OCI-LY1 (cell line): ENCODE measurements at regions not wholly inside any gene's neighbourhood (a gene's known extent, or its start where the extent isn't known, plus 50 kb on each side); places are given as distances from the start of the nearest gene placed in this dataset.

Source experiments
- H2AFZ ChIP-seq: fragments of 200-600 bp; sonication (generic), shearing (Covaris generic); 2 replicates; pipeline ENCODE4 v1.6.0; 2014; ENCODE audit warnings: antibody characterized with exemption, mild to moderate bottlenecking, low read length
- H3F3A ChIP-seq: fragments of 200-600 bp; sonication (generic), shearing (Covaris generic); 2 replicates; pipeline ENCODE4 v1.6.0; 2014; ENCODE audit warnings: mild to moderate bottlenecking, antibody characterized with exemption, low read length, moderate library complexity; ENCODE audit not compliant: insufficient read depth
- H3K27ac ChIP-seq: fragments of 200-600 bp; sonication (generic); 2 replicates; pipeline ENCODE4 v1.5.1; 2014; ENCODE audit warnings: low read length, mixed run types, mild to moderate bottlenecking, low read depth; ENCODE audit not compliant: poor library complexity, severe bottlenecking
- H3K27me3 ChIP-seq: fragments of 200-600 bp; sonication (generic); 2 replicates; pipeline ENCODE4 v1.6.0; 2014; ENCODE audit warnings: antibody characterized with exemption, mild to moderate bottlenecking, low read length, moderate library complexity; ENCODE audit not compliant: insufficient read depth
- H3K36me3 ChIP-seq: fragments of 200-600 bp; sonication (generic); 2 replicates; pipeline ENCODE4 v1.6.1; 2014; ENCODE audit warnings: mild to moderate bottlenecking, antibody characterized with exemption, low read length, moderate library complexity, mixed read lengths; ENCODE audit not compliant: insufficient read depth
- H3K4me1 ChIP-seq: fragments of 200-600 bp; sonication (generic); 2 replicates; pipeline ENCODE4 v1.5.1; 2014; ENCODE audit warnings: mild to moderate bottlenecking, low read length, moderate library complexity; ENCODE audit not compliant: insufficient read depth, severe bottlenecking
- H3K4me2 ChIP-seq: fragments of 200-600 bp; sonication (generic), shearing (Covaris generic); 2 replicates; pipeline ENCODE4 v1.6.1; 2014; ENCODE audit warnings: low read length
- H3K4me3 ChIP-seq: fragments of 200-600 bp; sonication (generic); 2 replicates; pipeline ENCODE4 v1.5.1; 2014; ENCODE audit warnings: low read length, low read depth, mild to moderate bottlenecking, mixed read lengths; ENCODE audit not compliant: poor library complexity, severe bottlenecking
- H3K79me2 ChIP-seq: fragments of 200-600 bp; shearing (Covaris generic); 2 replicates; pipeline ENCODE4 v1.6.1; 2016; ENCODE audit warnings: mixed run types, low read length, mixed read lengths; ENCODE audit not compliant: insufficient read depth
- H3K9ac ChIP-seq: fragments of 200-600 bp; sonication (generic), shearing (Covaris generic); 2 replicates; pipeline ENCODE4 v1.6.1; 2014; ENCODE audit warnings: mild to moderate bottlenecking, low read length, mixed read lengths
- H3K9me2 ChIP-seq: fragments of 200-600 bp; sonication (generic), shearing (Covaris generic); 2 replicates; pipeline ENCODE4 v1.6.1; 2014; ENCODE audit warnings: low read depth, mild to moderate bottlenecking, low read length, mixed read lengths
- H3K9me3 ChIP-seq: fragments of 200-600 bp; shearing (Covaris generic); 2 replicates; pipeline ENCODE4 v1.6.1; 2014; ENCODE audit warnings: low read length, mixed read lengths
- H4K20me1 ChIP-seq: fragments of 200-600 bp; sonication (generic), shearing (Covaris generic); 2 replicates; pipeline ENCODE4 v1.6.0; 2016; ENCODE audit warnings: mild to moderate bottlenecking, low read length; ENCODE audit not compliant: insufficient read depth
- EZH2 ChIP-seq: fragments of 200-600 bp; sonication (generic), shearing (Covaris generic); IDR thresholded peaks from 2 replicates; pipeline ENCODE4 v1.8.0; 2017; ENCODE audit warnings: borderline replicate concordance, mixed run types, mild to moderate bottlenecking, antibody characterized with exemption, low read length, moderate library complexity, mixed read lengths
- TF ChIP-seq, protein P1 (sequence below): fragments of 200-600 bp; sonication (generic), shearing (Covaris generic); IDR thresholded peaks from 2 replicates; pipeline ENCODE4 v1.5.1; 2017; ENCODE audit warnings: mild to moderate bottlenecking, antibody characterized with exemption, low read length, moderate library complexity, mixed read lengths

DNA sequence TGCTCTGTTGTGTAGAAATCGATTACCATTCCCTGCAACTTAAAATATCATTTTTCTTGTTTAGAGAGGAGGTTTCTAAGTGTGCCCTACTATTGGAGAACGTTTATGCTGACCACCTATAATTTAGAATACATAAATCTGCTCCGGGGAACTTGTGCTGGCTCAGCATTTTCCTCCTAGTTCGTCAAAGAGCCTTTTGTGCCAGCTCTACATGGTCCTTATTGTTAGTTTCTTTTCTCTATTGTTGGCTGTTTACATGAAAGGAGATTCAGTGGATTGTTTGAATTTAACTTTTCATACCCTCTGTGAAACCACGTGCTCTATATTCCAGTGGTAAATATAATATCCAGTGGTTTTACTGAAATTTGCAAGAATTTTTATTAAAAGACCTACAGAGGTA, 53.4 kb upstream of the ATP8A1 start:
- no peaks in the 10 kb centered on the region for H3K9me3 ChIP-seq
- H3F3A ChIP-seq = no peaks in the 10 kb centered on the region
- no peak overlapping the region for H3K27ac ChIP-seq
- no peak overlapping the region for H3K9ac ChIP-seq
- H3K79me2 ChIP-seq = no peaks in the 10 kb centered on the region
- H3K9me2 ChIP-seq = no peaks in the 10 kb centered on the region
- no peaks in the 10 kb centered on the region for H3K27me3 ChIP-seq
- no peak overlapping the region for H3K4me2 ChIP-seq
- no peak overlapping the region for H3K4me3 ChIP-seq
- no peaks in the 10 kb centered on the region for H3K36me3 ChIP-seq
- no peak overlapping the region for H2AFZ ChIP-seq
- no peaks in the 10 kb centered on the region for H4K20me1 ChIP-seq
- TF ChIP-seq, protein P1, sequence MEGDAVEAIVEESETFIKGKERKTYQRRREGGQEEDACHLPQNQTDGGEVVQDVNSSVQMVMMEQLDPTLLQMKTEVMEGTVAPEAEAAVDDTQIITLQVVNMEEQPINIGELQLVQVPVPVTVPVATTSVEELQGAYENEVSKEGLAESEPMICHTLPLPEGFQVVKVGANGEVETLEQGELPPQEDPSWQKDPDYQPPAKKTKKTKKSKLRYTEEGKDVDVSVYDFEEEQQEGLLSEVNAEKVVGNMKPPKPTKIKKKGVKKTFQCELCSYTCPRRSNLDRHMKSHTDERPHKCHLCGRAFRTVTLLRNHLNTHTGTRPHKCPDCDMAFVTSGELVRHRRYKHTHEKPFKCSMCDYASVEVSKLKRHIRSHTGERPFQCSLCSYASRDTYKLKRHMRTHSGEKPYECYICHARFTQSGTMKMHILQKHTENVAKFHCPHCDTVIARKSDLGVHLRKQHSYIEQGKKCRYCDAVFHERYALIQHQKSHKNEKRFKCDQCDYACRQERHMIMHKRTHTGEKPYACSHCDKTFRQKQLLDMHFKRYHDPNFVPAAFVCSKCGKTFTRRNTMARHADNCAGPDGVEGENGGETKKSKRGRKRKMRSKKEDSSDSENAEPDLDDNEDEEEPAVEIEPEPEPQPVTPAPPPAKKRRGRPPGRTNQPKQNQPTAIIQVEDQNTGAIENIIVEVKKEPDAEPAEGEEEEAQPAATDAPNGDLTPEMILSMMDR = no peak
- no peak for TF ChIP-seq EZH2
- H3K4me1 ChIP-seq = no peaks in the 10 kb centered on the region

DNA sequence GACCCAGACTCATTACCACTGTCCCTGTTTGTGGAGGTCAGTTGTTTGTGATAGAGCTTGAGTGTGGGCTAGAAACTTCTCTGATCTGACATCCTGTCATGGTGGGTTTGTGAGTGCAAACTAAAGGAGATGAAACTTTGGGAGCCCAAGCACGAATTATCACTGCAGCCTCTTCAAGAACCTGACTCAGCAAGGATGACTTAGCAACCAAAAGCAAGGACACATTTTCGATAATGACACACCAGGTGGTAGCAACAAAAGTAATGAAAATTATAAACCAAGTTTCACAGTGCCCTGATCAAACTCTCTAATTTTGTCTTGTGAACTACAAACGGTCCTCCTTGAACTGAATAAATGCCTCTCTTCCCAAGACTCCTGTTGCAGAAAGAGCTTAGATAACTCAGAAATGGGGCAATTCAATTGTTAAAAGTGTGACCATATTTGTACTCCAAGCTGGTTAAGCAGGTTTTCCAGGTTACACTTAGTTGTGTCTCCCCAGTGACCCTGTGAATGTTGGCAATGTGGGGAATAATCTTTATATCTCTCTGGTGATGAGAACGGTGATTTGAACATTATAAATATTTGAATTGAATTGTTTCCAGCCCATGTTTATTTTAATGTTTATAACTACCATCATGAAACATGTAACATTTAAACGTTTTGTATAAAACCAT, 52.6 kb upstream of the ATP8A1 start:
- Histone ChIP-seq H2AFZ (no peak overlapping the region), H3K27me3 (no peaks in the 10 kb centered on the region), H3K4me3 (no peak overlapping the region), H3K79me2 (no peaks in the 10 kb centered on the region), H3K9me2 (no peaks in the 10 kb centered on the region), H4K20me1 (no peaks in the 10 kb centered on the region), H3K9ac (no peak overlapping the region), H3K4me2 (no peak overlapping the region), H3K9me3 (no peaks in the 10 kb centered on the region), H3K4me1 (no peaks in the 10 kb centered on the region), H3K36me3 (no peaks in the 10 kb centered on the region), H3F3A (no peaks in the 10 kb centered on the region), H3K27ac (no peak overlapping the region)
- TF ChIP-seq, protein P1 = no peak
- no peak for TF ChIP-seq EZH2

DNA sequence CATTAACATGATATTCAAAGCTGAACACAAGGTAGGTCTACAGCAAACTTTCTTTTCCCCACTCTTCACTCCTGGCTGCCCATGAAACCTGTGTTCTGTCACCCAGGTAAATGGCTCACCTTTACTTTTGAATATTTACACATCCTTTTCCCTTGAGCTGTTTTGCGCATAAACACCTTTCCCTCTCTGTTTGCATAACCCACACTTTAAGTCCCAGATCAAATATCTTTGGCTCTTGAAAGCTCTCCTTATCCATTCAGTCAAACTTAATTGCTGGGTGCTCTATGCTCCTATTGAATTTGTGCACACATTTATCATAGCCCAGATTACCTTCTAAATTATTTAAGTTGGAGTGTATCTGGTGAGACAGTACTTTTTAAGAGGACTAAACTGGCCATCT, 51.7 kb upstream of the ATP8A1 start:
- Histone ChIP-seq H3K27me3 (no peaks in the 10 kb centered on the region), H3K79me2 (no peaks in the 10 kb centered on the region), H3K9me3 (no peaks in the 10 kb centered on the region), H3K4me1 (no peaks in the 10 kb centered on the region), H2AFZ (no peak overlapping the region), H3K9me2 (no peaks in the 10 kb centered on the region), H3K36me3 (no peaks in the 10 kb centered on the region), H4K20me1 (no peaks in the 10 kb centered on the region), H3K27ac (no peak overlapping the region), H3K9ac (no peak overlapping the region), H3K4me2 (no peak overlapping the region), H3F3A (no peaks in the 10 kb centered on the region), H3K4me3 (no peak overlapping the region)
- no peak for TF ChIP-seq EZH2
- TF ChIP-seq, protein P1 = no peak
